HG03159 (cell line): ENCODE measurements at regions not wholly inside any gene's neighbourhood (a gene's known extent, or its start where the extent isn't known, plus 50 kb on each side); places are given as distances from the start of the nearest gene placed in this dataset.

Experiments used
- ATAC-seq: cut with Tn5 transposase; IDR thresholded peaks from one replicate; pipeline ENCODE4 v1.9.1; 2021; ENCODE audit warnings: mild to moderate bottlenecking, moderate library complexity; ENCODE audit not compliant: unreplicated experiment

DNA sequence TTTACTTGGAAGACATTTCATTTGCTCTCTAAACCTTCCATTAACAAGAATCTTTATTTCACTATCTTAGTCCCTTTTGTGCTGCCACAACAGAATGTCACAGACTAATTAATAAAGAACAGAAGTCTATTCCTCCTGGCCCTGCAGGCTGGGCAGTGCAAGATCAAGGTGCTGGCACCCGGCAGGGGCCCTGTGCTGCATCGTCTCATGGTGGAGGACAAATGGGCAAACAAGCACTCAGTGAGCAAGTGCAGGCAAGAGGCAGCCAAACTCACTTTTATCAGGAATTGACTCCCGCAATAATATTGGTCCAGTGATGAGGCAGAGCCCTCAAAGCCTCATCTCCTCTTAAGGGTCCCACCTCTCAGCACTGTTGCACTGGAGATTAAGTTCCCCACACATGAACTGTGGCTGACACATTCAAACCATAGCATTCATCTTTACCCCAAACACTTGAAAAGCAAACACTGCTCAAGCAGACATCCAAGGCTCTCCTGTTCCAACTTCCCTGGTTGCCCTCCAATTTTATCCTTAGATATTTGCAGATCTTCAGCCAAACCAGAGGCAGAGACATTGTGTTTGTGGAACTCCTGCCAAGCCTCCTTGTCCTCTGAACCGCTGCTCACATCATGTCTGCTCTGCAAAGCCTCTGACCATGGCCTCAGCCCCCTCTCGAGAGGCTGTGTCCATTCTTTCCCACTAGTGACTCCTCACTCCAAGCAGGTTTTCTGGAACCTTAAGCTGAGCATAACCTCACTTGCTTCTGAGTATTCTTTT, 404.4 kb upstream of the SOX11 start:
- no peak for ATAC-seq

DNA sequence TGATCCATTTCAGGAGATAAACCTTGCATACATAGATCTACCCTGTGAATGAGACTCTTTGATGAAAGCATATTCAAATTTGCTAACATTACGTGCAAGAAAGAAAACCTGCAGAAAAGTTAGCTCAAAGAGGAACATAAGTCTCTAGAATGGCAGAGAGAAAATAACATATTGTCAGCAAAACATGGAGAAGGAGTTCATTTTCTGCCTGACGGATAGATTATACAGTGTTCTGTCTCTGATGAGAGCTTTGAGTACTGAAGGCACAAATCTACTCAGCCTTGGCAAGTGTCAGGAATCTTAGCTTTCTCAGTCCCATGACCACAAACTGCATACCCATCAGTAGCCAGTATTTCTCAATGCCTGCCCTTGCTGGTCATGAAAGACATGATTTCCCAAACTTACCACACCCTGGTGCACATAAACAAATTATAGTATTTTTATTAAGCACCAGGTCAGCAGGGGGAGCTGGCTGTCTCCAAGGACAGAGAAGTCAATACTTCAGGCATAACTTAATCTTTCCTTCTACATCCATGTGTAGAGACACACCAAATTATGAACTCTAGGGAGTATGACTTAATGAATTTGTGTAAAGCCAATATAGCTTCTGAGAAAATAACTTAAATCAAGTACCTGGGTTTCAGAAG, 401.2 kb upstream of the SOX11 start:
- no peak for ATAC-seq

DNA sequence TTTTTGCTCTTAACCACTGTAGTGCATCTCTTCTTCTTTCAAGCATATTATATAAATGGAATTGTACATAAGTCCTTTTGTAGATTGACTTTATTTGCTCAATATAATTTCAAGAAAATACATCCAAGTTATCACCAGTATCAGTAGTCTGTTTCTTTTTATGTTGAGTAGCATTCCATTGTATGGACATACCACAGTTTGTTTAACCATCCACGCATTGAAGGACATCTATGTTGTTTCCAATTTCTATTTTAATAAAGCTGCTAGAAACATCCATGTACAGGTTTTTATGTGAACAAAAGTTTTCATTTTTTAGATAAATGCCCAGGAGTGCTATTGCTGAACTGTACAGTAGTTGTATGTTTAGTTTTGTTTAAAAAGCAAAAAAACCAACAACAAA, 387.5 kb upstream of the SOX11 start:
- ATAC-seq: no peak

DNA sequence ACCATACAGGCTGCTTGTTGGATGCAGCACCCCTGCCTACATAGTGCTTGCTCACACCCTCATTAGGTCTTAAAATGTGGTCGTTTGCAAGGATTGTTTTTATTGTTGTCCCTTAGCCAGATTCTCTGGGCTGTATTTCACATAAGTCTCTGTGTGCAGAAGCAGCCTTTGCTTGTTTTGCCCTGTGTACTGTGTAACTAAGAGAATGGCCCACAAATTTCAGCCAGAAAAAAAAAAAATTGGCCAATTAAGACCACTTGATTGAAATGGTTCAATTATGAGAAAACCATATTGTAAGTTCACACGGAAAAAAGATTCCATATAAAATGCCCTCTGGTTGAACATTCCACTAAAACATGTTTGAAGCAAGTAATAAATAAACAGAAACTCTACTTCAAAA, 377.1 kb upstream of the SOX11 start:
- no peak for ATAC-seq

DNA sequence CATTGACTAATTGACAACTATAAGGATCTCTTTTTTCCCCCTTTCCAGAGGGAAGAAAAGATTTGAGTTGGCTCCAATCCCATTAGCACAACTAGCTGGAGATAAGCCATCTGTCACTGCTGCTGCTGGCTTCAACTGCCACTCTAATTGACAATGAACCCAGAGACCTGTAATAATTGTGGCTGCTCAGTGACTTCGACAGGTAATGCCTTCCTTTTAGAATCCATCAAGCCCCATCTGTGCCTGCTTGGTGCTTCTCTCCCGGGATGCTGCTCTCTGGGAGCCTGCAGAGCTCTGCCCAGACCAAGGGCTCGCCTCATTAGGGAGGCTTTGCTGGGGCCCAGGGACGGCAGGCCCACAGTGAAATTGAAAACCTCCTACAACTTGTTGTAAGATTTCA, 376.7 kb upstream of the SOX11 start:
- ATAC-seq: no peak

DNA sequence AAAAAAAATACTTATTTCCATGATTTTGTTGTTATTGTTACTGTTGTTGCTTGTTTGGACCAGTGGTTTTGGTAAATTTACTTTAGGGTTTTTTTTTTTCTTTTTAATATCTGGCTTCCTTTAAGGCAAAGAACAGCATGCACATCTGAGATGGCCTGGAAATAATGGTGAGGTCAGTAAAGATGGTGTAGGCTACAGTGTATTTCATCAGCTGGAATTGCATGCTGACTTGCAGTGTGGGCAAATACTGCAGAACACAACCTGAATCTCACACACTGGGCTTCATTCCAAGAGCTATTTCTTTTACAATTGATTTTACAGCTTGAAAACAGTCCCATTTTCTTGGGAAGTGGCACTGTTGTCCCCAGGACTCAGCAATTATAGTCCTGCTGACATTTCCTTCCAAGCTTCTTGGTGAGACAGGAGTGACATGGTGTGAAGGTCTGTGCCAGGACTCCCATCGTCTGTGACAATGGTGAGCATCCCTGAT, 376.1 kb upstream of the SOX11 start:
- ATAC-seq: no peak

DNA sequence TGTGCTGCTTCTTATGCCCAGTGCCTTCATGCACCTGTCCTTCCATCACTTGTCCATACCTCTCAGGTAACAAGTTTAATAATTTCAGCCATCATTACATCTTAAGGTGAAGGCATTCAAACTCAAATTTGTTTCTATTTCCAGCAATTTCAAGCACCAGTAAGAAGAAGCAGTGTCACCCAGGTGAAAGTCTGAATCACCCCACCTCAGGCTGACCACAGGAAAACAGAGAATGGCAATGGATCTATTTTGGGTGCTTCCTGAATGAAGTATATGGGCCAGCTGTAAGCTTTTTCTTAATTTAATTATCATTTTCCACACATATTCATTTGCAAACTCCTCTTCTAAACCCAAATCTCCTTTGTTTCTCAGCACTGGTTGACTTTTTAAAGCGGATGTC, 372.7 kb upstream of the SOX11 start:
- ATAC-seq: no peak

DNA sequence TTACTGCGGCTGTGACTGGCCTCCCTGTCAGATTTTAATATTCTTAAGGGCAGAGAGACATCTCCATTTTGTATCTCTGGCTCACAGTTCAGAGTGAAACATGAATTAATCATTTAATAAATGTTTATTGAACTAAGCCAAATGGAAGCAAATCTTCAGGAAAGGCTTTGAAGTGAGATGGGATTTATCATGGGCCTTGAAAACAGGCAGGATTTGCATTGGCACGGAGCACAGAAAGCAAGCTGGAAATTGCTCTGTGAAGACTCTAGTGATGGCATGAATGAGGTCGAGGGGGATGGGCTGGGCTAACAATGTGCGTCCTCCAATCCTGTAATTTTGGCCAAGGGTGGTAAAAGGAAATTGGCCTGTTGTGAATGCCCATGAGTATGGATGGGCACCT, 369.8 kb upstream of the SOX11 start:
- ATAC-seq: no peak

DNA sequence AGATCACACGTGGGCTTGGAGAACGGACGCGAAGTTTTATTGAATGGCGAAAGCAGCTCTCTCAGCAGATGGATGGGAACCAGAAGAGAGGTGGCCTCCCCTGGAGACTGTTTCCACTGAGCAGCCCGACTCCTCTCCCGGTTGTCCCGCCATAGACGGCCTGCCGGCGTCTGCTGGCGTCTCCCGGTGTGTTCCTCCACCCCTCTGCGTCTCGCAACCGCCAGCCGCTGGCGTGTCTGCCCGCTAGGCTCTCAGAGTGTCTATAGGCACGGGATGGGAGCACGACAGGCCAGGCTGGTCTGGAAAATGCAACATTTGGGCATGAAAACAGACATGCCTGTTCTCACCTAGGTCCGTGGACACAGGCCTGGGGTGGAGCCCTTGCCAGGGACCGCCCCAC, 366.7 kb upstream of the SOX11 start:
- ATAC-seq: no peak

DNA sequence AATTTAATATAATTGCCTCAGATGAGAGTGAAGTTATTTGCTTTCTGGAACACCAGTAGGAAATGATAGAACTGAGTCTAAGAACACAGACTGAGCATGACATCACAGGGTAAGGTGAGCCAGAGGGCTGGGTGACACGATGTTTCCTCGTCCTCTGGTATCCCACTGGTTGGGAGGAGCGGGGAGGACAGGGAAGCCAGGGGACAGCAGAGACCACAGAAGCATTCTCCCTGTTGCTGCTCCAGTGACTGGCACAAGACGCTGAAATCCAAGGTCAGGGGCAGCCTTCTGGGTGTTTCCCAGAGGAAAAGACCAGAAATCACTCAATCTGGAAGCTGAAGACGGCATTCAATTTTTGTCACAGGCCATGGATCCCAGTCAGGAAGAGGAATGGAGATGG, 363.4 kb upstream of the SOX11 start:
- no peak for ATAC-seq

DNA sequence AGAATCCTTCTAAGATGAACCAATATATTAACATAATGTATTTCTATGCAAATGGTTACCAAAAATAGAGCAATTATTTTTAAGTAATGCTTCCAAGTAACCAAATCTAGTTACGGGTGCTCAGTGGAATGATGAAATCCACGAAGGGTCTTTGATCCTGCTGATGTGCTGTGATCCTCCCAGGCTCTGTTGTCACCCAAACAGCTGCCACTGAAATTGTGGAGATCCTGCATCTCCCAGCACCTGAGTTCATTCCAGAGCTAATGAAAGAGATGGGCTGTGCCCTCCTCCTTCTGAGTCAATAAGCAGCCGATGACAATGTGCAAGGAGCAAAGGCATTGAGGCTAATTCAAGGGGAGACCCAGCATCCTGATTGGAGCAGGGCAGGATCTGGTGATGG, 362.4 kb upstream of the SOX11 start:
- ATAC-seq: no peak

DNA sequence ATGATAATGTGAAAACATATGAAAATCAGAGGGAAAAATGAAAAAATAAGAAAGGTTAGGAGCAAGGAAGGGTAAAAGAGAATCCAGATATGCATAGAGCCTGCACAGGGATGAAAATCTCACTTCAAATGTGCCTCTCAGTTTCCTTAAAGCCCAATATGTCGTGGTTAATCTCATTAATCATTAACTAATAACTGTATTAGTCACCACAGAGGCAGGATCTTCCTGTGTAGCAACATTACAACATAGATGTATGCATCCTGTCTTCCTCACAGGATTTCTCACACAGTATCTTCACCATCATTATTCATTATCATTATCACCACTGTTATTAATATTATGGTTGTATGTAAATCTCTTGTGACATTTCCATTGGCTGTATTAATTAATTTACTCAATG, 361.2 kb upstream of the SOX11 start:
- ATAC-seq: no peak

DNA sequence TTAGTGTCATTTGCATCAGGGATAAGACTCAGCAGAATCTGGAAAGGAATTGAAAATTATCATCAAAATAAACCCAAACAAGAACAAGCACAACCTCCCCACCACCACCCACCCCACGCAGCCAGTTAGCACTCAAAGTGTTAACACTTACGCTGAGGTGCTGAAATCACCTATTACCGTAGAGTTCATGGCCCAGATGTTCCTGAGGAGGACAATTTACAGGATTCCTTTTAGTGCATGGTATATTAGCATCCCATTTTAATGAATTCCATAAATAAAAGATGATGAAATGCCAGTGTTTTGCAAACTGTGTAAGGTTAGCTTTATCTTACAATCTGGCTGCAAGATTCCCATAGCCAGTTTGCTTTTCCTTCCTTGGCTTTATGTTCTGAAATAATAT, 359.3 kb upstream of the SOX11 start:
- ATAC-seq: no peak

DNA sequence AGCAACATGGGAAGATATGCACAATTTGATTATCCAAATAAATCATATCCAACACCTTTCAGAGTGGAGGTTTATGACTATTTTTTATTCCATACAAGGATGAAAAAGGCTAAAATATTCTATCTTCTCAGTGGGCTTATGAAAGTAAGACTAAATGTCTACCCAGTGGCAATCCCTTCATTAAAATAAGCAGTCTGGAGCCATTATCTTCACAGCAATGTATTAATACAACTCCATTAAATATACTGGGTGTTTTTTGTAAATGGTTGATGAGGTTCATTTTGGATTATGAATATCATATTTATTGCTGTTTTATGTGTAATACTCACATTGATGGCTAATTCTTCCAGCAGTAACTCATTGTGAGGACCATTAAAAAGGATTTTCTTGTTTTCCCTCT, 352.7 kb upstream of the SOX11 start:
- ATAC-seq: no peak

DNA sequence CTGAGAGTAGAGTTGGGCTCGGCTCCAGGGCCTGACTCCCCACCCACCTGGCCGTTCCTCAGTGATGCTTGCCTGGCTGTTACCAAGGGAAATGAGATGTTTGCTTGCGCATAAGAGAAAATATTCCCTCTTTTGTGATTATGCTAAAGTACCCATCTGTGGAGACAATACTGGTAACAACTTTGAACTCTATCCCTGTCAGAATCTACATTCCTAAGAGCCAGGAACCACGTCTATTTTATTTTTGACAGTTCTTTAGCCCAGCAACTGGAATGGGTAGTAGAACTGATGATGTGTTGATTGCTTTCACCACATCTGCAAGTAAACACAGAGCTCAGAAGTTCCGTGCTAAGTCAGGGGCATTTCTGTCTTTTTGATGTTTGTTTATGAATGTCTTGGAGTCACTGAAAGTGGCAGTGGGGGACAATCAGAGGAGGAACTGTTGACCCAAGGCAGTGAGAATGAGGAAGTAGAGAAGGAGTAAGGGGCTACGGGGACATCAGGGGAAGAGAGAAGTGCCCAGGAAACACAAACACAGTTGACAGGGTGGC, 348.3 kb upstream of the SOX11 start:
- ATAC-seq: no peak

DNA sequence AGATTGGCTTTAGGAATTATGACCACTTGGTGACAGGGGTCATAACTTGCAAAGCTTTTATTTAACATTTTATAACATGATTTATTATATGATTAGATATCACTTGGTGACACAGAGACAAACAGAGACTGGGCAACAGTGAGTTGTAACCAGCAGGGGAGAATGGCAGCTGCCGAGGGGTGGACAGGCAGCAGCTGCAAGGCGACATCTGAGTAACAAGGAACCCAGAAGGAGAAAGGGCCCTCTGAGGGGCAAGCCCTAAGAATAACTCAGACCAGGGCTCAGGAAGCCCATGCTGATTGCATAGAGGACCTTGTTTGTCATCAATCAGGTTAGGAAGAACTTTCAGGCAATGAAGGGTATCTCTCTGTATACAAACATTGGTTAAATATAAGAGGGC, 339.9 kb upstream of the SOX11 start:
- no peak for ATAC-seq

DNA sequence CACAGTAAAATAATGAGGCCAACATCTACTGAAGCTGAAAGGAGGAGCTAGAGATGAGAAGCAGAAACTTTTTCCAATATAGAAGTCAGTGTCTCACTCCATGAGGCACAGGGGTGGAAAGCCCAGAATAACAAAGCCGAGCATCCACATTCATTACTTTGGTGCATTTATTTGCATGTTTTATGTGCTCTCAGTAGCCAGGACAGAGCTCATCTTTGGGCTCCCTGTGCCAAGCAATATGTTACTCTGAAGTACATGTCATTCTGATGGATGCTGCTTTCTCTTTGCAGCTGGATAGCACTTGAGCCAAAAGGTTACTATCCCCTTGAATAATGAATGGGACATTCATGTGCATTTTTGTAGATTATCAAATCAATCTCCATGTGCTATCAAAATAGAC, 338.6 kb upstream of the SOX11 start:
- ATAC-seq: no peak

DNA sequence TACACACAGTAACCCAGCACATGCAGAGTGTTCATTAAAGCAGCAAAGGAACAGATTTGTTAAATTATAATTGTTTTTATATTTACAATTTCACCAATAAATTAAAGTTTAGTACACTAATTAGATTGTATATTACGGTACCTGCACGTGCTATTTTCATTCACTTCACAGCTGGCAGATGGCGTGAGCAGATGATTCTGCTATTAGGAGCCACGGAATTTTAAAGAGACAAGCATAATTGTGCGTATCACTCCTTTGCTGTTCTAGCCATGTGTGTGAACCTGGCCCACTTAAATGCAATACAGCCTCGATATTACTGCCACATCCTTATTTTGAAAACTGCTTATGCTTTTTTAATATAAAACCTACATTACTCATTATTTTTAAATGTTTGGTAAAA, 332.8 kb upstream of the SOX11 start:
- ATAC-seq: no peak

DNA sequence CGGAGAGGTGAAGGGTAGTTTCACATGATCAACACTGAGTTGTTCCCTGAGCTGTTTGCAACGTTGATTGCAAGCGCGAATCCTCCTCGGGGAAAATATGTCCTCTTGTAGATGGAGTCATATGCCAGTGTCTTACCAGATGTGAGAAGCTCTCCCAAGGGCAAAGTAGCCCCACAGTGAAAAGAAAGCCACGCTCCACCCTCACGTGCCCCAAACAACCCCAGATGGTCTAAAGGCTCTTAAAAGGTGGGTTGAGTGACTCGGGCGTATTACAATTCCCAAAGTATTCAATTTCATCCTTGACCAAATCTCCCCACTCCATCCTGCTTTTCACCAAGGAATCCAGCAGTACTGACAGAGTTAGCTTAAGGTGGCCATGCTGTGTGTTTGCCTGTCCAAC, 332.1 kb upstream of the SOX11 start:
- no peak for ATAC-seq

DNA sequence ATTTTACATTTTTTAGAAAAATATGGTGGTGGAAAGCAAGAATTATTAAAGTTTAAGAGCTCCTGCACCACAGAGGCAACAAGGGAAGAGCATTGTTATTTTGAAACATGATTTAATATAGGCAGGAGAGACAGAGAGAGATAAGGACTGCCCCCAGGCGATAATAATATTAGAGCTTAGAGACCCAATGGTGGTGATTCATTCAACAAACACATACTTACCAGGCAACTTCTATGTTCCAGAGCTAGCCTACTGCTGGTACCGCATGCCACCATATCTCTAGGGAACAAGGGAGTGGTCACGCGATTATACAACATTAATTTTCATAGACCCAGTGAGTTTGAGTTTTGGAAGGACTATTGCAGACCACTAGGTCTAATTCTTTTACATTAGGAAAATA, 327.8 kb upstream of the SOX11 start:
- no peak for ATAC-seq

DNA sequence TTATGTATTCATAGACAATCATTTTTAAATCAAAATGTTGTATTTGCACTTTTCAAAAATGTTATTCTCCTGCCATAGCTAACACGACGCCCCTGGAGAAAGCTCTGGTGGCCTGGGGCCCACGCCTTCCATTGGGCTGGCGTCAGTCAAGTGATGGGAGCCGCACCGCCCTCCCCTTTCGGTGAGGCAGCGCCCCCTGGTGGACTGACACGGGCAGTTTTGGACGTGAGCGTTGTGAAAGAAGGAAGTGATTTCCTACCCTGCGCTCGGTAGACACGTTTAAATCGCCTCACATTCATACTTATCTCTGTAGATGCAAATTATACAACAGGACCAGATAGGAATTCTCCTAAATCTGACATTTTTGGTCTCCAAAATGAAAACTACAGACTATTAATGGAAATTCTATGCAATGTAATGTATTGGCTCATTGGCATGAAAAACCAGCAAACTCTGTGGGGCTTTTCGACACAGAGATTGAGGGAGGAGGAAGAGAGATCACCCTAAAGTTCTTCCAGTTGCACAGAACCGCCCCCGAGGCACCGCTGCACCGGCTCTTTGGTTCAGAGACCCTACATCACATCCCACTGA, 326.2 kb upstream of the SOX11 start:
- peak; percentile 93 for ATAC-seq

DNA sequence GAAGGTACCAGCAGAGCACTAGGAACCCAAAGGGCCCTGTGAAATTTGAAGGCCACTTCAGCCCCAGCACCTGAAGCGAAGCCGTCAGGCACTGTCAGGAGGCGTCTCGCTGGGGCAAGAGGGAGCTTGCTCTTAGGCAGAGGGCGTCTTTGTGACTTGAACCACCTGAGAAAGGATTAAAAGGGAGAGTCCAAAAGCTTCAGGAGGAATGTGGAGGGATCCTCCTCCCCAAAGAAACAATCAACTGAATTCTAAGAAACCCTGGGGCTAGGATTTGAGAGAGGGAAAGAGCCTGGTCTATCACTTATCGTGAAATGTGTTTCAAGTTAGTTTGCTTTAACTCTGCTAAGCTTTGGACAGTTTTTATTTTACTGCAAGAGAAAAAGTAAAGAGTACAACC, 324.9 kb upstream of the SOX11 start:
- ATAC-seq: no peak
